NCI-H748 (cell line): ENCODE measurements at regions not wholly inside any gene's neighbourhood (a gene's known extent, or its start where the extent isn't known, plus 50 kb on each side); places are given as distances from the start of the nearest gene placed in this dataset.

Experiments
- DNase-seq: peaks from one replicate; lab custom pipeline; 2025; ENCODE audit not compliant: unreplicated experiment; lab: John Stamatoyannopoulos, UW

DNA sequence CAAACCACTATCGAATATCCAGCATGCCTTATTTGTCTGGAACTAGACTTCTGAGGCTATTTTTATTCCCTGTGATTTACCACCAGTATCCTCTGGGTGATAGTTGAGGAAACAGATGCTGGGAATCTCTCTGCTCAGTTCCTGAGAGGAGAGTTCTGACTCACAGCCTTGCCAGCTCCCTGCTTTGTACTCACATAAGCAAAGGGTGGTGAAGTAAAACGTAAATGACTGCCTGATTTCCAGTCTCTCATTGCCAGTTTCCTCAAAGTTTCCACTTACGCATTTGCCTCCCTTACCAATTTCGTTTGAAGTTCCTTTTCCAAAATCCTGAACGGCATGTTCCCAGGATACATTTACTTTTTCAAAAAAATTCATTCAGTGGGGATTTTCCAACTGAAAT lies 69.2 kb upstream of the HNRNPA3 start:
- DNase-seq = peak; percentile 30

DNA sequence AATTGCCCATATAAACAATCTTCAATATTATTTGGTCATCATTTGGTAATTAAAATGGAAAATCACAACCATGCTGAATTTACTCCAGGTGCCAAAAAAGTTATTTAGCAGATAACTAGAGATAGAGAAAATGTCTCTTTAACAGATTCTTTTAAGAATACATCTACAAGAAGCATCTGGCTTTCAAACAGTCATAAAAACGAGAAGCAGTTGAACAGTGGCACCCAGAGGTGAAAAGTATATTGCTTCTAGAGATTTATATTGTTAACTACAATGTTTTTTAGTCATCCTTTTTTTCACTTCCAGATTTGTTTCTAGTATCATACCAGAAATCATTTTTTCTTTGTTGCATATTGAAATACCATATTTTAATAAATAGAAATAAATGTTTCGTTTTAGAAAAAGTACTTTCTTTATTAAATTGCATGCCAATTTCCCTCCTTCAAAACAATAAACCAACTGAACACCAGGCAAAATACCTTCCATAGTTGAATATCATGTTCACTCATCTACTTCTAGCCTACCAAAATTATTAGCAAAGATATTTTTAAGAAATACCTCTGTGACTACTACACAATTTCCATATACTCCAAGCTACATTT lies 65.4 kb upstream of the HNRNPA3 start:
- peak; percentile 77 for DNase-seq

DNA sequence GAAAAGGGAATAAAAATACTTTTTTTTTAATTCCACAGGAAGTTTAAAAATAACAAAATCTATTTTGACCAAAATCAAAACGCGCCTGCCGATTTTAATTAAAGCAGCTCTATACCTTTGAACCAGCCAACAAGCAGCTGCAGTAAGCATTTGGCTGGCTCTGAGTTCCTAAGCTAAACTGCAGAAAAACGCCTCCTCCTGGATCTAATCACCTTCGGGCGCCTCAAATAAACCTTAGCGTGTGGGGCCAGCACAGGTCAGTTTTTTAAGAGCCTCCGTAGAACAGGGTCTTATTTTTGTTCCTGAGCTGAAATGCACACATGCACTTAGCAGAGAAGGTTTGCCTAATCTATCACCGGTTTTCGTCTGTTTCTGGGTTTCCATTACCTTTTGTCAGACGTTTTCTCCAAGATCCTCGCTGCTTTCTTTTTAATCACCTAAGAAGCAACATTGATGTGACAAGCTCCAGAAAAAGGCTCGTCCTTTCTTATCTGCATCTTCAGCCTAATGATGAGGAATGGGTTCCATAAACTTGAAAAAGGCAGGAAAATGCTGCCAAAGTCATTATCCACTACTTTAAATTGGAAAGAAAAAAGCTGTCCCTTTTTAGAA lies 64.7 kb upstream of the HNRNPA3 start:
- DNase-seq = peak; percentile 18

DNA sequence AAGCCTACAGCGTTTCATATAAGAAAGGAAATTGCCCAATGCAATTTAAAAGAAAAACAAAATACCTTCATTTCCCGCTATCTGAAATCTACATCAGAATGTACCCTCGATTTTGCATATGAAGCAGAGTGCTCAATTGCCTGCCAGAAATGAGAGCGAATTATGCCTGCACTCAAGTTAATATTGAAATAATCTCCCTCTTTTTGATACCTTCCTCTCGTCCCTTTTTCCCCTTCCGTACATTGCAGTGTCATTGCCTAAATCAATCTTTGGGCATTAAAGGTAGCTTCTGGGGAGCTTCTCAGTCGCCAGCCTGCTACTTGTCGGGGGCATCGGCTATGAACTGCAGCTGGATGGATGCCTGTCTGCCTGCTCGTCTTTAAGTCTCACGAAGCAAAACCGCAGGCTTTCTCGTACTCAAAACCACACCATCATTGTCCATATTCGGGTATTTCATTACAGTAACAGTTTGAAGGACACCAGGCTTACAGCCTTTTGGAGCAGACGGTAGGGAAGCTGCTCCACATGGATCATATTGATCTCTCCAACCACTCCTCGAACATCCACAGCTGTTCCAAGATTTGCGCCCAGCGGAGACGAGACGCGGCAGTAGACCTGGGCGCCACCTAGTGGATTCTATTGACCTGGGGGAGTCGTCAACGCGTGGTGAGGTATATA lies 64.0 kb upstream of the HNRNPA3 start:
- DNase-seq = peak; percentile 89

DNA sequence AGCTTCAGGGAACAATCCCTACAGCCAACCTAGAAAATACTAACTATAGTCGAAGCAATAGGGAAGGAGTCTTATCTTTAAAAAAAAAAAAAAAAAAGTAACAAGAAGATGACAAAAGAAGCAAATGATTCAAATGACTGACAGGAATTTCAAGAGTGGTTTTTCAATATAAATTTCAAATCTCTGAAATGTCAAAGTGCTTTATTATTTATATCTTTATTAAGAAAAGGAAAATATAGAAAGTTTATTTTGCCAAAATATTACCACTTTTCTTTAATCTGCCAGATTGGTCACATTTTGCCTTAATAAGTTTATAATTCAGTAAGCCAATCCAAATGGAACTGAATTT lies 63.5 kb upstream of the HNRNPA3 start:
- no peak for DNase-seq

DNA sequence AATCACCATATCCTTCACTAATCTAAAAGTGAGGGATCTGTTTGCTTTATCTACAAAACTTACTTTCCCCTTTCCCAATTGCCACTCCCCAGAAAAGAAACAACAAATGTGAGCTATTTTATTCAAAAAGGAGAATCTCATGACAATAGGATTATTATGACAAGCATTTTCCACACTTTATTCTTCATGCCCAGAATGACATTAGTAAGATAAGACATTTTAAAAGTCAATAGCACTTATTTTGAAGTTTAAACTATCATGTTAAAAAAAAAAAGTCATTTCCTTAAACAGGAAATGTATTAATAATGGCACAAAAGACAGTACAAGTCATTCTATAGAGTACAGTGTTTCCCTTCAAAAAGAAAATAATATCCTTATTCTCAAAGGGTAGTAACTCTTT lies 58.8 kb upstream of the HNRNPA3 start:
- no peak for DNase-seq

DNA sequence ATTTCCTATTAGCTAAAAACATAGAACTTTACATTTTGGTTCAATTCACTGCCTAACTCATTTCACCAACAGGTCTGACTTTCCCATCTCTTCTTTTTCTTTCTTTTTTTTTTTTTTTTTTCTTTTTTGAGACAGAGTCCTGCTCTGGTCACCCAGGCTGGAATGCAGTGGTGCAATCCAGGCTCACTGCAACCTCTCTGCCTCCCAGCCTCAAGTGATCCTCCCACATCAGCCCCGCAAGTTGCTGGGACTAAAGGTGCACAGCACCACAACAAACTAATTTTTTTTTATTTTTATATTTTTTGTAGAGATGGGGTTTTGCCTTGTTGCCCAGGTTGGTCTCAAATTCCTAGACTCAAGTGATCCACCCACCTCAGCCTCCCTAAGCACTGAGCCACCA lies 57.8 kb upstream of the HNRNPA3 start:
- DNase-seq = no peak

DNA sequence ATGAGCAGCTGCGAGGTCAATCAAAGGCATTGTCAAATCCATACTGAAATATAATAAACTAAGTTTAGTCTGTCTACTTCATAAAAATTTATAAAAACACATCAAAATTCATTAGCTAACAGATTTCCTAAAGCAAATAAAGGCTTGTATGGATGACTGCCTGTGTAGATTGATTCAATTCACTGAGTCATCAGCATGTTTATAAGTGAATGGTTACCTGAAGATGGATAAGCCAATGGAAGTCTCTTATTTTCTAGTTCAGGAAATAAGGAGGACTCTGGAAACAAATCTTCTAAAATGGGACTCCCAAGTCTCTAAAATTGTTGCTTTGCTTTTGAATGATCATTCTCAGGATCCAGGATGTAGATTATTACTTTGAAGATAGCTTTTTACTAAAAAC lies 57.0 kb upstream of the HNRNPA3 start:
- DNase-seq = no peak

DNA sequence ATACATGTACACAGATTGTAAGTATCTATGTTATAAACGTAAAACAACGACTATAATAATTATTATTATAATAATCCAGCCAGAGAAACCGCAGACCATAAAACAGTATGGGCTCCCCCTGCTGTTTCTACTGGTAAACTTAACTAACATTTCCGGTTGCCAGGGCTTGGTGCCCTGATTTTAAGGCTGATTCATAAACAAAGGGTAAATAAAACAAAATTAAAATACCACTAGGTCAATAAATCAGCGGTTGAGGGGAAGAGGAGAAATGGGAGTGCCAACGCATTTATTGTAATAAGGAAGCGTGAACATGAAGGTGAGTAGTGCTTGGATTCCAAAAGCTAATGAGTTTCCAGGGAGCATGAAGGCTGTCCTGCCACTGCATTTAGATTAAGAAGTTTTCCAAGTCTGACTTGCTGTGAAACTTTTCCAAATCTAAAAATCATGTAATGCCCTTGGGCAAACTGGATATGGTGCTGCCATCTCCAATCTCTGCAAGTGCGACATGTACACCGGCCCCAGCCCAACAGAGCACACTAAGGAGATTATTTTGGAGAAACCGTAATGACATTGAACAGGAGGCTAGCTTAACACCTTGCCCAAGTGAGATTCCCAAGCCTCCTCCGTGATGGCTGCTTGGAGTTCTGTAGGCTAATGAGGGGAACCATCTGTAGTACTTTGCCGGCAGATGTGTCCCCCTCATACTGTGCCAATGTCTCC lies 50.7 kb upstream of the HNRNPA3 start:
- DNase-seq = peak; percentile 40
